Activated CD4-positive, alpha-beta T cell treated with anti-CD3 and anti-CD28 coated beads, Interleukin-2, amount 10 ng/mL, durations not matched to agents 24 days and 14 days (primary cell): ENCODE measurements at regions not wholly inside any gene's neighbourhood (a gene's known extent, or its start where the extent isn't known, plus 50 kb on each side); places are given as distances from the start of the nearest gene placed in this dataset.
"Not testable (repeated sequence)": the region's sequence is repeated elsewhere in the genome, so short reads cannot be mapped to it uniquely, and the experiment has no call there.

Experiments used
- DNase-seq: peaks from one replicate; pipeline ENCODE4 v3.0.0; 2022
- H3K27ac Mint-ChIP-seq: one replicate; pipeline ENCODE4 v1.8.0; 2022; ENCODE audit warnings: mild to moderate bottlenecking, mixed read lengths
- H3K27me3 Mint-ChIP-seq: one replicate; pipeline ENCODE4 v1.8.0; 2022; ENCODE audit warnings: mixed read lengths
- H3K36me3 Mint-ChIP-seq: one replicate; pipeline ENCODE4 v1.8.0; 2022; ENCODE audit warnings: low read depth, mild to moderate bottlenecking, mixed read lengths
- H3K4me1 Mint-ChIP-seq: one replicate; pipeline ENCODE4 v1.8.0; 2021; ENCODE audit warnings: mixed read lengths
- H3K4me3 Mint-ChIP-seq: one replicate; pipeline ENCODE4 v1.8.0; 2022; ENCODE audit warnings: mild to moderate bottlenecking, moderate library complexity, mixed read lengths
- H3K9me3 Mint-ChIP-seq: one replicate; pipeline ENCODE4 v1.8.0; 2021; ENCODE audit warnings: mixed read lengths
- intact Hi-C: fragments of 100-400 bp; cut with micrococcal nuclease; formaldehyde crosslinking; loops from one replicate; pipeline ENCODE4 v1.15.1; 2023

DNA sequence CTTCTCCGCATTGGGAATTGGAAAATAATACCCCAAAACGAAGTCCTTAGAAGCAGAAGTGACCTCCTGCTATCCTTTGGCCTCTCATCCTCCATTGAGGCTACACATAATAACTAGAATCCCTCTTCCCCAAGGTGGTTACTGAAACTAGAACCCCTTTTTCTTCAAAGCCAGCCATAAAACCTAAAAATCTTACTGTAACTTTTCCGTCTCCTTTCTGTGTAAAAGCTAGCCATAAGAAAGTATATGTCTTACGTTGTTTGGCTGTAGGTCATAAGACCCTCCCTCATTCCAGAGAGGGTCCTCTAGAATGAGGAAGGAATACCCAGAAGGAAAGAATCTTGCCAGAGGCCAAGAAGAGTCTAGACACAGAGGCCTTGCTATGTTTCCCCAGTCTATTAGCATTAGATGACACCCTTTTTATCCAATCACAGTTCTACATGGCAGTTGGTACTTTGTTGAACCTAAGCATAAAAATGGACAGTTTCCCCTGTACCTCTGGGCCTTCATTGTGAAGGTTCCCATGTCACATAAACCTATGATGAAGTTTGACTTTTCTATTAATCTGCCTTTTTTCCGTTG, 133.9 kb upstream of the BTN3A2 start:
- no peak for DNase-seq
- intact Hi-C loops = no loop called here
- Mint-ChIP-seq H3K27ac (no peak overlapping the region), H3K4me1 (peaks cover 47% of the 10 kb centered on the region), H3K4me3 (no peak overlapping the region), H3K9me3 (no peaks in the 10 kb centered on the region), H3K36me3 (peaks cover 7% of the 10 kb centered on the region), H3K27me3 (no peaks in the 10 kb centered on the region)

- Mint-ChIP-seq H3K27me3 (no peaks in the 10 kb centered on the region), H3K27ac (peak overlapping the region; percentile 97), H3K4me3 (peak overlapping the region; percentile 82), H3K4me1 (peaks cover 43% of the 10 kb centered on the region), H3K9me3 (no peaks in the 10 kb centered on the region), H3K36me3 (peaks cover 5% of the 10 kb centered on the region)
- intact Hi-C loops = loop anchor here (1.0 kb wide), 1 partner anchor 8 kb away; no protein-coding TSS in a partner anchor
- no peak for DNase-seq
Observed at GRCh38 chr6:26232306-26232939, 132.6 kb upstream of the BTN3A2 start.

DNA sequence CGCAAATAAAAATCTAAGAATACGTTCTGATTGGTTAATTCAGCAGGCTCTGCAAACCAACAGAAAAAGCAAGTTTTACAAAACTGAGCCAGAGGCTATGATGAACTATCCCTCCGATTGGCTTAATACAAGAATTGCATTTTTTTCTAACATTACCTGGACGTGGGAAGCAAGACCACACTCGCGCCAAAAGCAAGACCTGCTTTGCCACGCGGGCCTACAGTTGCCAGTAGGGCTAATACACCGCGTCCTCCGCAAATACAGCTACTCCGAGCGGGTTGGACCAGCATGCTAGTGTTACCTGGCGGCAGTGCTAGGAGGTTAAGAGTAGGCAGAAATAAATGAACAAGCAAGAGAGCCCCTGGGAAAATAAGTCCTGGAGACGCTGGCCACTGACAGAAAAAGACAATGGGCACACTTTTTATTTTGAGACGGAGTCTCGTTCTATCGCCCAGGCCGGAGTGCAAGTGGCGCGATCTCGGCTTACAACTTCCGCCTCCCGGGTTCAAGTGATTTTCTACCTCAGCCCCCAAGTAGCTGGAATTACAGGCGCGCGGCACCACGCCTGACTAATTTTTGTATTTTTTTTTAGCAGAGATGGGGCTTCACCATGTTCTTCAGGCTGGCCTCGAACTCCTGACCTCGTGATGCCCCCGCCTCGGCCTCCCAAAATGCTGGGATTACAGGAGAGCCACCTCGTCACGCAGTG, 131.9 kb upstream of the BTN3A2 start:
- Mint-ChIP-seq H3K9me3 (no peaks in the 10 kb centered on the region), H3K27me3 (no peaks in the 10 kb centered on the region), H3K27ac (peak overlapping the region; percentile 97), H3K36me3 (peaks cover 5% of the 10 kb centered on the region), H3K4me3 (peak overlapping the region; percentile 82), H3K4me1 (peaks cover 40% of the 10 kb centered on the region)
- intact Hi-C loops = loop anchor here (1.0 kb wide), 3 partner anchors 9 to 28 kb away; a partner anchor contains a TSS
- DNase-seq = peak; percentile 85

DNA sequence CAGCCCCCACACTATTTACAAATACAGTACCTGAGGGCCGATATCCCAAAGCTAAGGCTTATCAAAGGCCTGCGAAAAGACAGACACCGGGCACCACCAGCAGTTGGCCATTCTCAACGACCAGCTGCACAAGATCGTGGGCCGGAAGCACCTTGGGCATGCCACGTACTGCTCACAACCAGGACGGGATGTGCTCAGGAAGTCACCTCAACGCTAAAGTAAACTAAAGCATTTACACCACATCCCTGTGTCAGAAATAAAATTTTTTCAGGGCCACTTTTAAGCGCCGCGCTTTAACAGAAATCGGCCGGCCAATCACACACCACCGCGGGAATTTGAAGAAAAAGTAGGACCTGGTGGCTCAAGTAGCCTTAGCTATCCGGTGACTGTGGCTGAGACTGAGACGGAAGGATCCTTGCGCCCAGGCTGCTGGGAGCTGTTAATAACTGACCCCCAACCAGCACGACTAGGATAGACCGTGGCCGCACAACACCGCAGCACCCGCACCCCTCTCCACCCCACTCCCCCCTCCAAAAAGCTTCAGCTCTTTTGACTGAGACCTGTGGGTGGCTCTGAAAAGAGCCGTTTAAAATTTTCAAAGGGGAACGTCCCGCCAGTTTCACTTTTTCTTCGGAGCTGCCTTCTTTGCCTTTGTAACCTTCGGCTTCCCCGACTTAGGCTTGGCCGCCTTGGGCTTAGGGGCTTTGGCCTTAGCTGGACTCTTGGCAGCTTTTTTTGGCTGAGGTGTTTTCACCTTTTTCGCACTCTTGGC, 131.2 kb upstream of the BTN3A2 start:
- Mint-ChIP-seq H3K36me3 (peaks cover 5% of the 10 kb centered on the region), H3K9me3 (no peaks in the 10 kb centered on the region), H3K4me1 (peaks cover 42% of the 10 kb centered on the region)

GRCh38 chr6:26234421-26235301, 130.3 kb upstream of the BTN3A2 start:
- intact Hi-C loops = loop anchor here (1.0 to 2.0 kb wide), 3 partner anchors 16 to 76 kb away; a partner anchor contains a TSS
- H3K9me3 Mint-ChIP-seq = no peaks in the 10 kb centered on the region
- no peaks in the 10 kb centered on the region for H3K27me3 Mint-ChIP-seq
- peak overlapping the region; percentile 97 for H3K27ac Mint-ChIP-seq
- peak; percentile 95 for DNase-seq
- H3K36me3 Mint-ChIP-seq = peaks cover 5% of the 10 kb centered on the region
- H3K4me1 Mint-ChIP-seq = peaks cover 39% of the 10 kb centered on the region
- H3K4me3 Mint-ChIP-seq = peak overlapping the region; percentile 82

More for the DNA sequence above, 131.2 kb upstream of the BTN3A2 start:
- intact Hi-C loops = loop anchor here (1.0 to 2.0 kb wide), 5 partner anchors 16 to 75 kb away; a partner anchor contains a TSS
- peak overlapping the region; percentile 82 for H3K4me3 Mint-ChIP-seq
- H3K27me3 Mint-ChIP-seq = no peaks in the 10 kb centered on the region
- peak overlapping the region; percentile 97 for H3K27ac Mint-ChIP-seq
- peak; percentile 90 for DNase-seq

- Mint-ChIP-seq H3K27me3 (no peaks in the 10 kb centered on the region), H3K4me1 (peaks cover 39% of the 10 kb centered on the region), H3K27ac (peak overlapping the region; percentile 97), H3K9me3 (peaks cover under 1% of the 10 kb centered on the region), H3K36me3 (peaks cover 5% of the 10 kb centered on the region), H3K4me3 (peak overlapping the region; percentile 82)
- DNase-seq = no peak
- intact Hi-C loops = loop anchor here (2.0 kb wide), 1 partner anchor 76 kb away; a partner anchor contains a TSS
Observed at GRCh38 chr6:26235302-26235670, 129.7 kb upstream of the BTN3A2 start.

DNA sequence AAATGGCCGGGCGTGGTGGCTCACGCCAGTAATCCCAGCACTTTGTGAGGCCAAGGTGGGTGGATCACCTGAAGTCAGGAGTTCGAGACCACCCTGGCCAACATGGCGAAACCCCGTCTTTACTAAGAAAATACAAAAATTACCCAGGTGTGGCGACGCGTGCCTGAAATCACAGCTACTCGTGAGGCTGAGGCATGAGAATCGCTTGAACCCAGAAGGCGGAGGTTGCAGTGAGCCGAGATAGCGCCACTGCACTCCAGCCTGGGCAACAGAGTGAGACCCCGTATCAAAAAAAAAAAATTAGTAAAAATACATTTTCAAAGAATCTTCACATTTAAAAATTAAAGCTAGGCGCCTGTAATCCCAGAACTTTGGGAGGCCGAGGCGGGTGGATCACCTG, 125.6 kb upstream of the BTN3A2 start:
- H3K4me3 Mint-ChIP-seq, DNase-seq, intact Hi-C loops, H3K27me3 Mint-ChIP-seq, H3K36me3 Mint-ChIP-seq, H3K9me3 Mint-ChIP-seq: not testable (repeated sequence)
- Mint-ChIP-seq H3K27ac (peak overlapping the region; percentile 94), H3K4me1 (peaks cover 36% of the 10 kb centered on the region)

GRCh38 chr6:26240157-26241032, 124.6 kb upstream of the BTN3A2 start:
- intact Hi-C loops = loop anchor here (1.0 to 2.0 kb wide), 5 partner anchors 10 to 52 kb away; a partner anchor contains a TSS
- peak overlapping the region; percentile 94 for H3K27ac Mint-ChIP-seq
- peak; percentile 95 for DNase-seq
- peaks cover 4% of the 10 kb centered on the region for H3K36me3 Mint-ChIP-seq
- no peaks in the 10 kb centered on the region for H3K27me3 Mint-ChIP-seq
- H3K4me3 Mint-ChIP-seq = peak overlapping the region; percentile 81
- peaks cover 41% of the 10 kb centered on the region for H3K4me1 Mint-ChIP-seq
- H3K9me3 Mint-ChIP-seq = peaks cover 6% of the 10 kb centered on the region

- intact Hi-C loops = loop anchor here (2.0 kb wide), 3 partner anchors 16 to 52 kb away; a partner anchor contains a TSS
- peak; percentile 84 for DNase-seq
- H3K4me1 Mint-ChIP-seq = peaks cover 36% of the 10 kb centered on the region
- peak overlapping the region; percentile 81 for H3K4me3 Mint-ChIP-seq
- peaks cover 6% of the 10 kb centered on the region for H3K9me3 Mint-ChIP-seq
- H3K27me3 Mint-ChIP-seq = no peaks in the 10 kb centered on the region
- peaks cover 4% of the 10 kb centered on the region for H3K36me3 Mint-ChIP-seq
- peak overlapping the region; percentile 94 for H3K27ac Mint-ChIP-seq
Observed at GRCh38 chr6:26241033-26241895, 123.7 kb upstream of the BTN3A2 start.

GRCh38 chr6:26243132-26243531, 121.9 kb upstream of the BTN3A2 start:
- peaks cover 4% of the 10 kb centered on the region for H3K36me3 Mint-ChIP-seq
- peaks cover 33% of the 10 kb centered on the region for H3K4me1 Mint-ChIP-seq
- no peak overlapping the region for H3K27ac Mint-ChIP-seq
- H3K4me3 Mint-ChIP-seq = no peak overlapping the region
- intact Hi-C loops = no loop called here
- DNase-seq = no peak
- H3K27me3 Mint-ChIP-seq = no peaks in the 10 kb centered on the region
- peaks cover 6% of the 10 kb centered on the region for H3K9me3 Mint-ChIP-seq

- Mint-ChIP-seq H3K9me3 (peaks cover 6% of the 10 kb centered on the region), H3K27ac (no peak overlapping the region), H3K36me3 (peaks cover 4% of the 10 kb centered on the region), H3K4me3 (no peak overlapping the region), H3K4me1 (peaks cover 34% of the 10 kb centered on the region), H3K27me3 (no peaks in the 10 kb centered on the region)
- intact Hi-C loops = no loop called here
- no peak for DNase-seq
Observed at GRCh38 chr6:26243752-26244151, 121.2 kb upstream of the BTN3A2 start.
